GM12872 (cell line): ENCODE measurements at regions not wholly inside any gene's neighbourhood (a gene's known extent, or its start where the extent isn't known, plus 50 kb on each side); places are given as distances from the start of the nearest gene placed in this dataset.

Experiments used
- TF ChIP-seq, protein P1 (sequence below): IDR thresholded peaks from 3 replicates; pipeline ENCODE4 v1.5.1; 2011; ENCODE audit warnings: low read depth, mild to moderate bottlenecking, low read length, moderate library complexity; ENCODE audit not compliant: insufficient read depth

DNA sequence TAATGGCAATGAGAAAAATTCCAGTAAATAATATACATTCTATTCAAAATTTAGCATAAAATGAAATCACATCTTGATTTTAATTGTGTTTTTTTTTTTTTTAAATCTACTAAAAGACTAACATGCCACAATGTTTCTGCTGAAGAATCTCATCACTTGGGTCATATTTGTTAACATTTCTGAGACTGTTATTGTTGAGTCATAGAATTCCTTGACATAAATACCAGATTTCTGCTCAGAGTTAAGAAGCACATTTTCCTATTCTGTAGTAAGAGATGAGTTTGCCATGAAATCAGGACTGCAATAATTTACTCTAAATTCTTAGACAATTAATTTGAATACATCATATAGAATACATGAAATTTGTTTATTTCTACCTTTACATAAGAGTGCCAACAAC lies 154.9 kb upstream of the KYNU start:
- TF ChIP-seq, protein P1, sequence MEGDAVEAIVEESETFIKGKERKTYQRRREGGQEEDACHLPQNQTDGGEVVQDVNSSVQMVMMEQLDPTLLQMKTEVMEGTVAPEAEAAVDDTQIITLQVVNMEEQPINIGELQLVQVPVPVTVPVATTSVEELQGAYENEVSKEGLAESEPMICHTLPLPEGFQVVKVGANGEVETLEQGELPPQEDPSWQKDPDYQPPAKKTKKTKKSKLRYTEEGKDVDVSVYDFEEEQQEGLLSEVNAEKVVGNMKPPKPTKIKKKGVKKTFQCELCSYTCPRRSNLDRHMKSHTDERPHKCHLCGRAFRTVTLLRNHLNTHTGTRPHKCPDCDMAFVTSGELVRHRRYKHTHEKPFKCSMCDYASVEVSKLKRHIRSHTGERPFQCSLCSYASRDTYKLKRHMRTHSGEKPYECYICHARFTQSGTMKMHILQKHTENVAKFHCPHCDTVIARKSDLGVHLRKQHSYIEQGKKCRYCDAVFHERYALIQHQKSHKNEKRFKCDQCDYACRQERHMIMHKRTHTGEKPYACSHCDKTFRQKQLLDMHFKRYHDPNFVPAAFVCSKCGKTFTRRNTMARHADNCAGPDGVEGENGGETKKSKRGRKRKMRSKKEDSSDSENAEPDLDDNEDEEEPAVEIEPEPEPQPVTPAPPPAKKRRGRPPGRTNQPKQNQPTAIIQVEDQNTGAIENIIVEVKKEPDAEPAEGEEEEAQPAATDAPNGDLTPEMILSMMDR: no peak

DNA sequence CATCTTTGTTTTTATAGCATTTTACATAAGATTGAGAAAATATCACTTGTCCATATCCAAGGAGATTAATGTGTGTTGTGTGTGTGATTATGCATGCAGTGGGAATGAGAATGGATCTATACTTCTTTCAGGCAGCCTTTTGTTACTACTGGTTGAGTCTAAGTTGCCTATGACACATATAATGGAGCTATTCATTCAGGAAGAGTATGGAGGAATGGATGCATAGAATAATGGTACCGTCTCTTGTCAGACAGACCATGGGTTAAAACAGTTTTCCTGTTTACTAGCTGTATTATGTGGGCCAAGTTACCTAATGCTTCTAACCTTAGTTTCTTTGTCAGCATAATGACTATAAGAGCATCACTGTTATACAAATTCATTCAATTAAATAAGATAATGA lies 155.4 kb upstream of the KYNU start:
- TF ChIP-seq, protein P1: no peak

DNA sequence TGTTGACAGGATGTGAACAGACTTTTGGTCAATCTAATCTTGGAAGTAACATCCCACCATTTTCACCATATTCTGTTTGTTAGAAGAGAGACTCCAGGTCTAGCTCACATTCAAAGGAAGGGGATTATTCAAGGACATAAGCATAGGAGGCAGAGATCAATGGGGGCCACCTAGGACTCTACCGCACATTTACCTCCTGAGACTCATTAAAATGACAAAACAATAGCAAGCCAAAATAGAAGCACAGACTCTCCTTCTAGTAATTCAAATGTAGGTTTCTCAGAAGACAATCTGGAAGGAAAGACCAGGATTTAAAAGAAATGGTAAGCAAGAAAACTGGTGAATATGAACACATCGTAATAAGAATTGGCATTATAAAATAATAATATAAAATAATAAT lies 156.4 kb upstream of the KYNU start:
- TF ChIP-seq, protein P1: no peak

DNA sequence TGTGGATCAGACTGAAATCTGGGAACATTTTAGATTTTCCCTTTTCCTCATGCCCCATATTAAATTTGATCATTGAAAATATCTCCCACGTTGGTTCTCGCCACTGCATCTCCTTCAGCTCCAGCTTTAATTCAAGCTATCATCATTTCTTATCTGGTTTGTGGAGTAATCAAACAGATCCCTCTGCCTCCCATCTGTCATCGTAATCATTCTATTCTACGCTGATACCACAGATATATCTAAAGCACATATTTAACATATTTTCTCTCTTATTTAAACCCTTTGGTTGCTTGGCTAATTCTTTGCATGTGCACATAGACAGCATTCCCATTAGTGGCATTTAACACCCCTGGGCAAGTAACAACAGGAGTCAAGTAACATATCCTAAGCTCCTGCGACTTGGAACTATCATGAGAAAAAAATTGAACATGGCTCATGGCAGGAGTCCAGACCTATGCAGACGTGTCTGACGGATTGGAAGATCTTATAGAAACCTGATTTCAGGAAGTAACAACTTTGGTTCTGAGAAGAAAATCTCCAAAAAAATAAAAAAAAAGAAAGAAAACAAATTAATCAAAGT lies 158.8 kb upstream of the KYNU start:
- TF ChIP-seq, protein P1: no peak

DNA sequence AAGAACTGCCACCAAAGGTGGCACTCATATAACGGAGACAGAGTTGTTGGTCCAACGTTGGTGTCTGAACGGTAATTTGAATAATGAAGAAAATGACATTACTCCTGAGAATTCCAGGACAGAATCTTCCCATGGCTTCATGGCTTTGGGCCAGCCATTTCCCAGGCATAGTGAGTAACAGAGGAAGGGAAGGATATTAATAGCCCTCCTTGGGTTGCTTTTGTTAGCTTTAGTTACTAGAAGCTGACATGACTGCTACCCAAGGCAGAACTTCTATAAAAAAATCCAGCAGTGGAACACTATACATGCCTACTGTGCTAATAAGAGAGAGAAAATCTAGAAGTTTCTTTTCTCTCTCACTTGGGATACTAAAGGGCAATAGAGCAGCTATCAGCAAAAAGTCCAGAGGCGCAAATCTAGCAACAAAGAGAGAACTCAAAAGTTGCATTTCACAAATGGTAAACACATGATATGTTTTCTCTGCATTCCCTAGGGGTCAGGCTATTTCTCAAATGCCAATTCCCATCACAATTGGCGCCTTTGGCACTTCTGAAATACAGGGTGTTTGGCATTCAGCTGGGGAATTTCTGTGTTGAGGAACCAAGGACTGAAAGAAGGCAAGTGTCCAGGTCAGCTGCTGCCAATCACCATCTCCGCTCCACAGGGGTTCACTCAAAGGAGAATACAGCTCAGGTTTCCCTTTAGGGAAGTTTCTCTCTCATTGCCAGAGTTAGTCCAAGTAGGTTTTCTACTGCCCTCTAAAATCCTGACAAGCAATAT lies 160.8 kb upstream of the KYNU start:
- TF ChIP-seq, protein P1: no peak

DNA sequence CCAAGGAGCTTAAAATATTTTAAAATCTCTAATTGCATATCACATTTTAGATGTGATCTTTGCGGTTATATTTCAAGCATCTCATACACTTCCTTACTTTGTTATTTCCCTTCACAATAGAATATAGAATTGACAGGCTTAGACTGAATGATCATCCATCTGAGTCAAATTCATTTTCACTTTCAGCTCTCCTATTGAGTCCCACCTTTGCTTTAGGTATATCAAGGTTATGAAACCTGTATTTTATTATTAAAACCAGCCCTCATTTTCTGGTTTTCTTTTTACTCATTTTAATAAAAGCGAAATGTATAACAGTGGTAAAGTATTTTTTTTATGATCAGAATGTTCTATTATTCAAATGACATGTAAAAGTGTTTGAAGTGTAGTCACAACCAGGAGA lies 162.9 kb upstream of the KYNU start:
- TF ChIP-seq, protein P1: no peak

DNA sequence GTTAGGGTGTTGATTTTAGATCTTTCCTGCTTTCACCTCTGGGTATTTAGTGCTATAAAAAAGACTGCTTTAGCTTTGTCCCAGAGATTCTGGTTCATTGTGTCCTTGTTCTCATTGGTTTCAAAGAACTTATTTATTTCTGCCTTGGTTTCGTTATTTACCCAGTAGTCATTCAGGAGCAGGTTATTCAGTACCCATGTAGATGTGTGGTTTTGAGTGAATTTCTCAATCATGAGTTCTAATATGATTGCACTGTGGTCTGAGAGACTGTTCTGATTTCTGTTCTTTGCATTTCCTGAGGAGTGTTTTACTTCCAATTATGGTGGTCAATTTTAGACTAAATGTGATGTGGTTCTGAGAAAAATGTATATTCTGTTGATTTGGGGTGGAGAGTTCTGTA lies 167.1 kb upstream of the KYNU start:
- TF ChIP-seq, protein P1: no peak
